ENCODE measurements at regions not wholly inside any gene's neighbourhood (a gene's known extent, or its start where the extent isn't known, plus 50 kb on each side); places are given as distances from the start of the nearest gene placed in this dataset.
A peak's percentile ranks its signal among the peaks of the same experiment; 100 is the strongest.

GRCh38 chr6:25180630-25181349 lies 98.4 kb upstream of the CARMIL1 start:
- H3K4me1 ChIP-seq (ENCODE audit: control insufficient read depth in 2 of 2, insufficient read depth in 1 of 2, low read depth in 1 of 2, low read length in 2 of 2): no peaks in the 10 kb centered on the region
- H3K79me1 ChIP-seq (ENCODE audit: low read depth, low read length): no peaks in the 10 kb centered on the region
- H3K14ac ChIP-seq (ENCODE audit: low read length): no peak overlapping the region
- no peaks in the 10 kb centered on the region for H3K27me3 ChIP-seq (ENCODE audit: control insufficient read depth in 3 of 3, insufficient read depth in 3 of 3, low read depth in 1 of 3, low read length in 3 of 3)
- H3K4me2 ChIP-seq (ENCODE audit: insufficient read depth, low read length, poor library complexity, severe bottlenecking): no peak overlapping the region
- no peak overlapping the region for H2BK5ac ChIP-seq (ENCODE audit: low read length)
- H3K18ac ChIP-seq (ENCODE audit: low read length): peak overlapping the region; percentile 70
- no peak overlapping the region for H3K4ac ChIP-seq (ENCODE audit: low read length)
- H3K9me3 ChIP-seq (replicated peaks in 1 of 2; ENCODE audit: control insufficient read depth in 2 of 2, insufficient read depth in 1 of 2, low read depth in 1 of 2, low read length in 2 of 2): no peaks in the 10 kb centered on the region
- H3K9ac ChIP-seq (ENCODE audit: low read depth, low read length, poor library complexity): no peak overlapping the region
- peak overlapping the region; percentile 5 for H2AK5ac ChIP-seq (ENCODE audit: low read depth, low read length)
- H2BK12ac ChIP-seq (ENCODE audit: low read length): peak overlapping the region; percentile 4
- no peak overlapping the region for H3K4me3 ChIP-seq (ENCODE audit: low read length in 2 of 2)
- no peak overlapping the region for H2BK15ac ChIP-seq (ENCODE audit: low read length)
- H3K27ac ChIP-seq (replicated peaks; ENCODE audit: low read length): no peak overlapping the region
- WGBS, 2 donors (ENCODE audit: extremely low coverage in 2 of 2, insufficient read length in 2 of 2, insufficient replicate concordance in 1 of 2): no CpG with 5 or more reads among the region's 11 CpGs
- no peak overlapping the region for H4K8ac ChIP-seq (ENCODE audit: low read depth, low read length)
- DNase-seq (ENCODE audit: low spot score): no peak
- H3K23ac ChIP-seq (ENCODE audit: low read depth, low read length, poor library complexity): no peak overlapping the region
- H3K36me3 ChIP-seq (replicated peaks in 1 of 2; ENCODE audit: control insufficient read depth in 2 of 2, insufficient read depth in 2 of 2, low read length in 2 of 2): no peaks in the 10 kb centered on the region
- no peak overlapping the region for H2BK120ac ChIP-seq (ENCODE audit: low read depth, low read length)
- no peak overlapping the region for H4K91ac ChIP-seq (ENCODE audit: low read depth, low read length, poor library complexity)
- H2AFZ ChIP-seq (ENCODE audit: low read length): no peak overlapping the region

- Histone ChIP-seq H3K36me3 (replicated peaks in 1 of 2; ENCODE audit: control insufficient read depth in 2 of 2, insufficient read depth in 2 of 2, low read length in 2 of 2) (no peaks in the 10 kb centered on the region), H3K4me2 (ENCODE audit: insufficient read depth, low read length, poor library complexity, severe bottlenecking) (no peak overlapping the region), H2BK120ac (ENCODE audit: low read depth, low read length) (no peak overlapping the region), H3K9me3 (replicated peaks in 1 of 2; ENCODE audit: control insufficient read depth in 2 of 2, insufficient read depth in 1 of 2, low read depth in 1 of 2, low read length in 2 of 2) (no peaks in the 10 kb centered on the region), H2BK5ac (ENCODE audit: low read length) (no peak overlapping the region), H3K4me3 (ENCODE audit: low read length in 2 of 2) (no peak overlapping the region), H4K8ac (ENCODE audit: low read depth, low read length) (no peak overlapping the region), H4K91ac (ENCODE audit: low read depth, low read length, poor library complexity) (no peak overlapping the region), H3K27ac (replicated peaks; ENCODE audit: low read length) (no peak overlapping the region), H2BK12ac (ENCODE audit: low read length) (peak overlapping the region; percentile 4), H2AFZ (ENCODE audit: low read length) (no peak overlapping the region), H3K27me3 (ENCODE audit: control insufficient read depth in 3 of 3, insufficient read depth in 3 of 3, low read depth in 1 of 3, low read length in 3 of 3) (no peaks in the 10 kb centered on the region), H3K14ac (ENCODE audit: low read length) (no peak overlapping the region), H3K9ac (ENCODE audit: low read depth, low read length, poor library complexity) (no peak overlapping the region), H2AK5ac (ENCODE audit: low read depth, low read length) (peak overlapping the region; percentile 5), H3K18ac (ENCODE audit: low read length) (peak overlapping the region; percentile 70), H3K79me1 (ENCODE audit: low read depth, low read length) (no peaks in the 10 kb centered on the region), H3K4me1 (ENCODE audit: control insufficient read depth in 2 of 2, insufficient read depth in 1 of 2, low read depth in 1 of 2, low read length in 2 of 2) (no peaks in the 10 kb centered on the region), H3K4ac (ENCODE audit: low read length) (no peak overlapping the region), H3K23ac (ENCODE audit: low read depth, low read length, poor library complexity) (no peak overlapping the region), H2BK15ac (ENCODE audit: low read length) (no peak overlapping the region)
- no CpG with 5 or more reads among the region's 4 CpGs for WGBS, 2 donors (ENCODE audit: extremely low coverage in 2 of 2, insufficient read length in 2 of 2, insufficient replicate concordance in 1 of 2)
- no peak for DNase-seq (ENCODE audit: low spot score)
Measured at GRCh38 chr6:25181350-25181724, 97.8 kb upstream of the CARMIL1 start.

GRCh38 chr6:25181923-25182322 lies 97.3 kb upstream of the CARMIL1 start:
- Histone ChIP-seq H3K4me3 (ENCODE audit: low read length in 2 of 2) (no peak overlapping the region), H2BK120ac (ENCODE audit: low read depth, low read length) (no peak overlapping the region), H4K91ac (ENCODE audit: low read depth, low read length, poor library complexity) (no peak overlapping the region), H4K8ac (ENCODE audit: low read depth, low read length) (no peak overlapping the region), H3K4me2 (ENCODE audit: insufficient read depth, low read length, poor library complexity, severe bottlenecking) (no peak overlapping the region), H3K27ac (replicated peaks; ENCODE audit: low read length) (no peak overlapping the region), H2BK12ac (ENCODE audit: low read length) (no peak overlapping the region), H3K4me1 (ENCODE audit: control insufficient read depth in 2 of 2, insufficient read depth in 1 of 2, low read depth in 1 of 2, low read length in 2 of 2) (no peaks in the 10 kb centered on the region), H3K18ac (ENCODE audit: low read length) (no peak overlapping the region), H3K36me3 (replicated peaks in 1 of 2; ENCODE audit: control insufficient read depth in 2 of 2, insufficient read depth in 2 of 2, low read length in 2 of 2) (no peaks in the 10 kb centered on the region), H2BK5ac (ENCODE audit: low read length) (no peak overlapping the region), H2BK15ac (ENCODE audit: low read length) (no peak overlapping the region), H3K27me3 (ENCODE audit: control insufficient read depth in 3 of 3, insufficient read depth in 3 of 3, low read depth in 1 of 3, low read length in 3 of 3) (peaks cover 0 to 4% (median 0%) of the 10 kb centered on the region in 3 experiments), H3K9ac (ENCODE audit: low read depth, low read length, poor library complexity) (no peak overlapping the region), H3K9me3 (replicated peaks in 1 of 2; ENCODE audit: control insufficient read depth in 2 of 2, insufficient read depth in 1 of 2, low read depth in 1 of 2, low read length in 2 of 2) (no peaks in the 10 kb centered on the region), H2AK5ac (ENCODE audit: low read depth, low read length) (no peak overlapping the region), H3K23ac (ENCODE audit: low read depth, low read length, poor library complexity) (no peak overlapping the region), H3K14ac (ENCODE audit: low read length) (no peak overlapping the region), H3K79me1 (ENCODE audit: low read depth, low read length) (no peaks in the 10 kb centered on the region), H3K4ac (ENCODE audit: low read length) (no peak overlapping the region), H2AFZ (ENCODE audit: low read length) (no peak overlapping the region)
- DNase-seq (ENCODE audit: low spot score): no peak
- no CpG with 5 or more reads among the region's 1 CpG for WGBS, 2 donors (ENCODE audit: extremely low coverage in 2 of 2, insufficient read length in 2 of 2, insufficient replicate concordance in 1 of 2)

GRCh38 chr6:25186919-25187318 lies 92.3 kb upstream of the CARMIL1 start:
- no peaks in the 10 kb centered on the region for H3K36me3 ChIP-seq (replicated peaks in 1 of 2; ENCODE audit: control insufficient read depth in 2 of 2, insufficient read depth in 2 of 2, low read length in 2 of 2)
- H3K23ac ChIP-seq (ENCODE audit: low read depth, low read length, poor library complexity): no peak overlapping the region

More at GRCh38 chr6:25186919-25187318, 92.3 kb upstream of the CARMIL1 start:
- no peak overlapping the region for H2BK5ac ChIP-seq (ENCODE audit: low read length)
- H3K79me1 ChIP-seq (ENCODE audit: low read depth, low read length): no peaks in the 10 kb centered on the region
- H2BK120ac ChIP-seq (ENCODE audit: low read depth, low read length): no peak overlapping the region
- no peaks in the 10 kb centered on the region for H3K9me3 ChIP-seq (replicated peaks in 1 of 2; ENCODE audit: control insufficient read depth in 2 of 2, insufficient read depth in 1 of 2, low read depth in 1 of 2, low read length in 2 of 2)
- H3K14ac ChIP-seq (ENCODE audit: low read length): no peak overlapping the region
- no peak overlapping the region for H2AFZ ChIP-seq (ENCODE audit: low read length)
- no peak for DNase-seq (ENCODE audit: low spot score)
- H3K4me2 ChIP-seq (ENCODE audit: insufficient read depth, low read length, poor library complexity, severe bottlenecking): no peak overlapping the region
- no peak overlapping the region for H3K18ac ChIP-seq (ENCODE audit: low read length)
- no peak overlapping the region for H3K27ac ChIP-seq (replicated peaks; ENCODE audit: low read length)
- H3K4me1 ChIP-seq (ENCODE audit: control insufficient read depth in 2 of 2, insufficient read depth in 1 of 2, low read depth in 1 of 2, low read length in 2 of 2): no peaks in the 10 kb centered on the region
- H2BK15ac ChIP-seq (ENCODE audit: low read length): no peak overlapping the region
- no peak overlapping the region for H4K8ac ChIP-seq (ENCODE audit: low read depth, low read length)
- H3K27me3 ChIP-seq (ENCODE audit: control insufficient read depth in 3 of 3, insufficient read depth in 3 of 3, low read depth in 1 of 3, low read length in 3 of 3): peaks cover 0 to 9% (median 0%) of the 10 kb centered on the region in 3 experiments
- WGBS, 2 donors (ENCODE audit: extremely low coverage in 2 of 2, insufficient read length in 2 of 2, insufficient replicate concordance in 1 of 2): no CpG with 5 or more reads among the region's 2 CpGs
- no peak overlapping the region for H3K4me3 ChIP-seq (ENCODE audit: low read length in 2 of 2)
- H3K9ac ChIP-seq (ENCODE audit: low read depth, low read length, poor library complexity): no peak overlapping the region
- H2BK12ac ChIP-seq (ENCODE audit: low read length): no peak overlapping the region
- no peak overlapping the region for H2AK5ac ChIP-seq (ENCODE audit: low read depth, low read length)
- H3K4ac ChIP-seq (ENCODE audit: low read length): no peak overlapping the region
- H4K91ac ChIP-seq (ENCODE audit: low read depth, low read length, poor library complexity): no peak overlapping the region
